GM20431 (cell line): ENCODE measurements at regions not wholly inside any gene's neighbourhood (a gene's known extent, or its start where the extent isn't known, plus 50 kb on each side); places are given as distances from the start of the nearest gene placed in this dataset.

Experiments used
- in situ Hi-C: fragments of 300-500 bp; cut with MseI, MboI; formaldehyde crosslinking; loops from one replicate; pipeline ENCODE4 v1.15.0; 2020; ENCODE audit warnings: low sequenced_read_pairs; ENCODE audit not compliant: unreplicated experiment

DNA sequence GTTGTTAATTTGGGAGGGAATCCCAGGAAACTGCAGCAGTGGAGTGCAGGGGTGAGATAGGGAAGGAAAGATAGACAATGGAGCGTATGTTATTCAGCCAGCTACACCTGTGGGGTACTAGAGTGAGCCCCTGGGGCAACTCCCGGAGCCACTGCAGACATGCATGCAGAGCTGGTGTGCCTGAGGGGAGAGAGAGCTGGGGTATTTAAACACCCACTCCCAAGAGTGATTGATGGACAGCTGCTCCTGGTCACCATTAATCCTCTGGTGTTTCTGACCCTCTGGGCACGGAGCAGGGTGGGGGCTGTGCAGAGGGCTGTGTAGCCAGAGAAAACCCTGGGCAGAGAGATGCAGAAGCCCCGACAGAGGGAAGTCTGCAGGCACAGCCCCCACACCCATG, 146.7 kb upstream of the CDH4 start:
- in situ Hi-C loops: no loop called here

GRCh38 chr20:61106438-61106837, 145.6 kb upstream of the CDH4 start:
- in situ Hi-C loops: no loop called here

GRCh38 chr20:61109221-61109805, 142.7 kb upstream of the CDH4 start:
- in situ Hi-C loops: no loop called here

- in situ Hi-C loops: no loop called here
Measured at GRCh38 chr20:61112515-61112914, 139.5 kb upstream of the CDH4 start.

GRCh38 chr20:61113731-61114130, 138.3 kb upstream of the CDH4 start:
- in situ Hi-C loops: no loop called here

GRCh38 chr20:61114493-61115175, 137.4 kb upstream of the CDH4 start:
- in situ Hi-C loops: no loop called here

DNA sequence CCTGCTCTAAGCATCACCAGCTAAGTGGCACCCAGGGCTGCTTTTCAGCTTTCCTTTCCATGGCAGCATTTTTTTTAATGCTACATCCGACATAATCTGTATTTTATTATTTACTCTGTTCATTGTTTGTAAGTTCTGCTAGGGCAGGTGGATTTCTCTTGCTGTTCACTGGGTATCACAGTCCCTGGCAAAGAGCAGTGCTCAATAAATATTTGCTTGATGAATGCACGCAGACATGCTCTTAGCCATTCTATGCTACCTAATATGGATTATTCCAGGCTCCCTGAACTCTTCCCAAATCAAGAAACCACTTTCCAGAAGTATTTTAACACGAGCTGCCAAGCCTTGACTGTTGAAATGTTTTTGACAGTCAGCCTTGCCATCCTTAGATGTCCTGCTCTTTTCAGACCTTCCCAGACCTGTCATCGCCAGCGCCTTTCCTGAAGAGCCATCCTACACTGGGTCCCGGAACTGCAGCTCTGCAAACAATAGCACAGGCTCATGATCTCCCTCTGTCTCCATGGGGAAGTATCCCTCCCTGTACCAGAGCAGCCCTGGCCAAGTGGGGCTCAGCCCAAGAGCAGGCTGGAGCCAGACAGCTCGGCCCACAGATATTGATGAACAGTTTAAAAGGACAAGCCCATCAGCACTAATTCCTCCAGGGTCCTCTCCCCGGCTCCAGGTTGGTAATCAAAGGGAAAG, 136.5 kb upstream of the CDH4 start:
- in situ Hi-C loops: no loop called here

- in situ Hi-C loops: no loop called here
Measured at GRCh38 chr20:61117725-61118124, 134.3 kb upstream of the CDH4 start.

- in situ Hi-C loops: no loop called here
Measured at GRCh38 chr20:61118429-61119224, 133.4 kb upstream of the CDH4 start.

DNA sequence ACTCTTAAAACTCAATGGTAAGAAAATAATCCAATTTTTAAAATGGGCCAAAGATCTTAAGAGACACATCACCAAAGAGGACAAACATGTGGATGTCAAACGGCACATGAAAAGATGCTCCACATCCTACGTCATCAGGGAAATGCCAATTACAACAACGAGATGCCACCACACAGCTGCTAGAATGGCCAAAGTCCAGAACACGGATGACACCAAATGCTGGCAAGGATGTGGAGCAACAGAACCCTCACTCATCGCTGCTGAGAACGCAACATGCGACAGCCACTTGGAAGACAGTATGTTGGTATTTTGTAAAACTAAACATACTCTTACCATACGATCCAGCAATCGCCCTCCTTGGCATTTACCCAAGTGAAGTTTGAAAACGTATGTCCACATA, 132.8 kb upstream of the CDH4 start:
- in situ Hi-C loops: no loop called here

- in situ Hi-C loops: no loop called here
Measured at GRCh38 chr20:61119794-61120410, 132.2 kb upstream of the CDH4 start.

DNA sequence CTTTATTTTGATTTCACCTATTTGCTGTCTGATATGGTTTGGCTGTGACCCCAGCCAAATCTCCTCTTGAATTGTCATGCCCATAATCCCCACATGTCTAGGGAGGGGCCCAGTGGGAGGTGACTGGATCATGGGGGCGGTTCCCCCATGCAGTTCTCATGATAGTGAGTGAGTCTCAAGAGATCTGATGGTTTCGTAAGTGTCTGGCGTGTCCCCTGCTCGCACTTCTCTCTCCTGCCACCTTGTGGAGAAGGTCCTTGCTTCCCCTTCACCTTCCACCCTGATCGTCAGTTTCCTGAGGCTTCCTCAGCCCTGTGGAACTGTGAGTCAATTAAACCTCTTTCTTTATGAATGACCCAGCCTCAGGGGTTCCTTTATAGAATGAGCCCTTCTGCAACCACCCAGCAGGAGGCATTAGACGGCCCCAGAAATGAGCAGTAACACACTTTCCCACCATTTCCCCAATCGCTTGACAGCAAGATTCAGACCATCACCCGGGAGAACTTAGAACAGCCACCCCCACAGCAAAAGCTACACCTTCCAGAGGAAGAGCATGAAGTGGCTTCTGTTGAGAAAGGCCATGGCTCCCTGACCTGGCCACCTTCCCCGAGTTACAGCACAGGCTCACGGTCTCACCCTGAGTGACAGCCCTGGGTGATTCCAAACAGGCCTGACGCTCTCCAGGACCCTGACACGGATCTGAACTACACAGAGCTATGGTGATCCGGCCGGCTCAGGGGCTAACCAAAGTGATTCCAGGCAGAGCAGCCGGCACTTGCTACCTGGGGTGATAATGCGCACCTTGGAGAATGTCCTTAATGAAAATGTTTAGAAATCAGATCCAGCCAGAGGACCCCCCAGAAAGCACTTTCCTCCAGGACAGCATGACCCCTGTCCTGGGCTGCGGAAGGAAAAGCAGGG, 131.2 kb upstream of the CDH4 start:
- in situ Hi-C loops: no loop called here

GRCh38 chr20:61121661-61122060, 130.4 kb upstream of the CDH4 start:
- in situ Hi-C loops: no loop called here

GRCh38 chr20:61123286-61123685, 128.8 kb upstream of the CDH4 start:
- in situ Hi-C loops: no loop called here

DNA sequence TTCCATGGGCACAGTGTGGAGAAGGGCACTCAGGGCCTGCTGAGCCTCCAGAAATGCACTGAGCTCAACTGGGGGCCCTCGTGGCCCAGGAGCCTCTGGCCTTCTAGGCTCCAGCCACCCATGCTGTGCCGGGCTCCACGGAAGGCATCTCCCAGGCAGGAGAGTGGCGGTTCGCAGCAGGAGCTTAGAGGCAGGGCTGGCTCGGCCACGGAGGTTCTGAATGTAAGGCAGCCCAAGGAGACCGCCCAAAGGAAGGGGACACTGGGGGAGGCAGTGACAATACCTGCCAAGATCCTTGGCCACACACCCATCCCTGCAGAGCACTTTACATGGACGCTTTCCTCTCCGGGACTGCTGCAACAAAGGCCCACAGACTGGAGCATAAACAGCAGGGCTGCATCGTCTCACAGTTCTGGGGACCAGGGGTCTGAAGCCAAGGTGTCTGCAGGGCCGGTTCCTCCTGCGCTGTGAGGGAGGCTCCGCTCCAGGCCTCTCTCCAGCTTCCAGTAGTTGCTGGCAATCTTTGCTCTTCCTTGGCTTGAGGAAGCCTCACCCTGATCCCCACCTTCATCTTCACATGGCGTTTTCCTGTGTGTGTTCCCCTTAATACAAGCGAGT, 128.2 kb upstream of the CDH4 start:
- in situ Hi-C loops: no loop called here

DNA sequence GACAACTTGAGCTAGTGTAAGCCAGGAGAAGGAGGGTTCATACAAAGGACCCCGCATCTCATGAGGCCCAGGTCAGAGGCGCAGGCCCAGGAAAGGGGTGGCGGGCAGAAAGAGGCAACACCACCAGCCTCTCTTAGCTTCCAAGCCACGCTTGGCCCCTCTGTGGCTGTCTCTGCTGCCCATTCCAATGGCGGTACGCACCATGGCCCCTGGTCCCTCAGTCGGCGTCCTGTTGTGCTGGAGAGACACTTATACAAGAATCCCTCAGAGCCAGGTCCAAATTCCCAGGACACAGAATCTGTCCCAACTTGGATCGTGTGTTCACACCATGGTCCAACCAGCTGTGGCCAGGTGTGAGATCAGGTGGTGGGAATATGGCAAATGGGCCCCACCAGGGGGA, 127.0 kb upstream of the CDH4 start:
- in situ Hi-C loops: no loop called here

DNA sequence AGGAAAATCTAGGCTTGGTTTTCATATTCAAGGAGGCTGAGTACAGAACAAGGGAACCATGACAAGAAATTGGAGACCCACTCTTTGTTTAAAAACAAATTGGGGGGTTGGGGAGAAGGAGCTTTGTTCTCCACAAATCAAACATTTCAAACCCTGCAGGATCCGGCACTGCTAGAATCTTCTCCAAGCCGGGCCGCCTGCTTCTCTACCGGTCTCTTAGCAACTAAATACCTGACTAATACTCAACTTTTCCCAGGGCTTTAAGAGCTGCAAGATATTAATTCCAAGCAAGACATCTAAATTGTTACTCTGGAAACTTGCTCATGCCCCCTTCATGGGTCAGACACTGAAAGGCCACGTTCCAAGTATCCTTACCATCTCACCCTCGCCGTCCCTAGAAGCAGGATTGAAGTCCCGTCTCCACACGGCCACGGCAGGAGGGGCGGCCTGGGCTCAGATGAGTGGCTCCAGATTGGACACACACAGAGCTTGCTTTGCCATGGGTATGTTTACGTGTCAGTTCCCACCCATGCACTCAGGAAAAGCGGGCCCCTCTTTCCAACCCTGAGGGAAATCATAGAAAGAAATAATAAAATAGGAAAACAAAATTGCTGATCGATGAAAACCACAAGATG, 126.4 kb upstream of the CDH4 start:
- in situ Hi-C loops: no loop called here

GRCh38 chr20:61126369-61127195, 125.5 kb upstream of the CDH4 start:
- in situ Hi-C loops: no loop called here
